Stimulated activated CD8-positive, alpha-beta memory T cell treated with anti-CD3 and anti-CD28 coated beads, Interleukin-12 subunit alpha, Interleukin-12 subunit beta, amount 100 ng/mL, for 24 hours (primary cell): ENCODE measurements at regions not wholly inside any gene's neighbourhood (a gene's known extent, or its start where the extent isn't known, plus 50 kb on each side); places are given as distances from the start of the nearest gene placed in this dataset.

Experiments
- DNase-seq: peaks from one replicate; pipeline ENCODE4 v3.0.0-alpha.2; 2020; ENCODE audit errors: extremely low read depth

DNA sequence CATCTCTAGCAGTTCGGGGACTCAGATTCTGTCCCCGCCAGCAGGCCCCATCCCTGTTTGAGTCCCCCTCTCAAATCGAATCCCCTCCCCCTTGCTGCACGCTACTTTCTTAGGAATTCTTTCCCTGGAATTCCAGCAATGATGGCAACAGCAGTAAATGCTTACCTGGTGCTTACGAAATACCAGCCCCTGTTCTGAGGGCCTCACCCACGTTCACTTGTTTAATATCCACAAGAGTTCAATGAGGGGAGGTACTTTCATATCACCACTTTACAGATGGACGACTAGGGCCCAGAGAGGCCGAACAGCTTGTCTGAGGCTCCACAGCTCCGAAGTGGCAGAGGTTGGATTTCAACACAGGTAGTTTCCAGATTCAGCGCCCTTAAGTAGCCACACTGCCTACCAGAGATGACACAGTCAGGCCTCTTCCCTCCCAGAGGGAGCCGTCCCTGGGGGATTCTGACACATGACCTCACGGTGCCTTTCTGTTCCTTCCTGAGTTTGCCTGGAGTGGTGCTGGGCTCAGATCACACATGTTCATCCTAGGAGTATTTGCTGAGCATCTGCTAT lies 120.7 kb upstream of the GSE1 start:
- no peak for DNase-seq

DNA sequence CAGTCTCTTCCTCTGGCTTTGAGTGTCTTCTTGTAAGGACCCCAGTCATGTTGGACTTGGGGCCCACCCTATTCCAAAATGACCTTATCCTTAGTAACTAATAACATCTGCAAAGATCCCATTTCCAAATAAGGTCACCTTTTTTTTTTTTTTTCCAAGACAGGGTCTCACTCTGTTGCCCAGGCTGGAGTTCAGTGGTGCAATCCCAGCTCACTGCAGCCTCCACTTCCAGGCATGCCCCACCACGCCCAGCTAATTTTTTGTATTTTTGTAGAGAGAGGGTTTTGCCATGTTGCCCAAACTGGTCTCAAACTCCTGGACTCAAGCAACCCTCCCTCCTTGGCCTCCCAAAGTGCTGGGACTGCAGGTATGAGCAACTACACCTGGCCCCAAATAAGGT lies 118.8 kb upstream of the GSE1 start:
- DNase-seq, result no peak

GRCh38 chr16:85495259-85495658 lies 117.9 kb upstream of the GSE1 start:
- DNase-seq, result no peak

- DNase-seq, result no peak
Observed at GRCh38 chr16:85495823-85496538, 117.1 kb upstream of the GSE1 start.

- no peak for DNase-seq
Observed at GRCh38 chr16:85497622-85498314, 115.4 kb upstream of the GSE1 start.

DNA sequence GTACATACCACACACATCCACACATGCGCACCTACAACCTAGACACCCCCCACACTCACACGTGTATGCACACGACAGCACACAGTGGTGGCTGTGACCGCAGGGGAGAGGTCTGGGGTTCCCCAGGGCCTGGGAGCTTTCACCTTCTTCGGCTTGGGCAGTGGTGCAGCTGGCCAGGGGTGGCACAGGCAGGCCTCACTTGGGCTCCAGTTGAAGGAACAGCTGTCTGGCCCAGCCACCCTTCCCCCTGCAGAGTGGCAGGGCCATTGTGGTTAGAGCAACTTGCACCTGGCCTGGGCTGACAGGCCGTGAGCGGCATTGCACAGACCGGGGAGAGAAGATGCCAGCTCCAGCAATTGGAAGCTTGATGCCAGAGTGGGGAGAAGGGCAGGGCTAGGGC lies 114.5 kb upstream of the GSE1 start:
- no peak for DNase-seq

DNA sequence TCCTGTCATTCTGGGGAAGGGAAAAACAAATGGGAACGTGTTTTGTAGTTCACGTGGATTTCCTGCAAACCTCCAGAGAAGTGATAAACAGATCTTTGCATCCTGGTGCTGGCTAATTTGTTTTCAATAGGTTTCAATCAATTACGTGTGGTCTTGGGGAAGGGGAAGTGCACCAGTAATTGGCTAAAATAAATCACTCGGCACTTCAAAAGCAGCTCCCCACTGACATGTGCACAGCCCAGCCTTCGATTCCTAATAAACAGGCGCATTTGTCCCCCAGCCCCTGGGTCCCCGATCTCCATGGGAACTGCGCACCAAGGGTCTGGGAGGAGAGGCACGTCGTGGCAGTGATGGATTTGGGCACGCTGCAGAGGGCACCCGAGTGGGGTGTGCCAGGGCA lies 112.9 kb upstream of the GSE1 start:
- DNase-seq, result no peak

DNA sequence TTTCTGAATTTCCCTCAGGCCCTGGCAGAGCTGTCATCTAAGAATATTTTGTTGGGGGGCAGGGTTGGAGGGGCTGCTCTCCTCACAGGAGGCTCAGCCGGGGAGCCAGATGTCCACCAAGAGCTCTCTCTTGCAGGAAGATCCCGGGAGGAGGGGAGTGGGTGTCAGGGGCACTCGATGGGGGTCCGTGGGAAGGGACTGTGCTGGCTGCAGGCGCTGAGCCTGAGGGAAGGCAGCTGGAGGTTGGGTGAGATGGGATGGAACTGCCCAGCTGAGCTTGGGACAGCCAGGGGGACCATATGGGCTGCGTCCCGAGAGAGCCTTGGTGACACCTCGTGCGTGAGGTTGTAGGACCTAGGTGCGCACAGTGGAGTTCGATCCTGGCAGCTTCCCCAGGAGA lies 111.2 kb upstream of the GSE1 start:
- DNase-seq, result no peak

GRCh38 chr16:85502357-85502756 lies 110.8 kb upstream of the GSE1 start:
- DNase-seq, result no peak

DNA sequence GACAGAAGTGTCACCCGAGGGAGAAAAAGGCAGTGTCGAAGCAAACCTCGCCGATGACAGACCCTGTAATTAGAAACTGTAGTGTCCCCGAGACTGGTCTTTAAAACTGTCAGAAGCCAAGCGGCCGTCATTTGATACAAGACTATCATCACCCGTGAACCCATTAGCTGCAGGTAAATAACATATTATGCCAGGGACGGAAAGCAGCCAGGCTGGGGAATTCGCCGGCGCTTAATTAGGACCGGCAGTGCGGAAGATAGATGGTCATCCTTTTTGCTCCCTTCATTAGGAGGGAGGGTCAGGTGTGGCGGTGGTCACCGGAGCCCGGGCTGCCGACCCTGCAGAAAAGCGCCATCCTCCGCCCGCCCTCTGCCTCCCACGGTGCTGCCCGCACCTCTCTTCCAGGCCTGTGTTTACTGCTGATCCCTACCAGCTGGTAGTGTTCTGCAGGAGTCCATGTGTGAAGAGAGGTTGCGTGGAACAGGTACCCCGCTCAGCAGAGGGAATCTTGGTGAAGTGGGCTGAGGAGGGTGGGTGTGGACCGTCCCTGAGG lies 109.4 kb upstream of the GSE1 start:
- no peak for DNase-seq

DNA sequence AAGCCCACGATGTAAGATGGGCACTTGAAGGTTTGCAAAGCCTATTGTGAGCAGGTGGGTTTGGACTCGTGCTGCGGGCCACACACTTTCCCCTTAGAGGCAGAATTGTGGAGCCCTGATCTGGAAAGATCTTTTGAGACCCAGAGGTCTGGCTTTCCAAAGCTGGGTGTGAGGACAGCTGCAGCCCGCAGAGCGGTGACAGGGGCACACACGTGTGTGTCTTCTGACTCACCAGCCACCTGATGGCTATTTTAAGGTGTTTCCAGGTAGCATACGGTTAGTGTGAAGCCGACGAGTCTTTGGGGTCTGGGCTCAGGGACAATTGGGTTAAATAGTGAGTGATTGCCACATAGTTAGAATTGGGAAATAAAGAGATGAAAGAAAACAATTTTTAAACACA lies 108.9 kb upstream of the GSE1 start:
- DNase-seq, result no peak

GRCh38 chr16:85505794-85506634 lies 107.1 kb upstream of the GSE1 start:
- DNase-seq, result no peak

- no peak for DNase-seq
Observed at GRCh38 chr16:85506635-85506911, 106.5 kb upstream of the GSE1 start.

- no peak for DNase-seq
Observed at GRCh38 chr16:85507342-85507741, 105.8 kb upstream of the GSE1 start.

DNA sequence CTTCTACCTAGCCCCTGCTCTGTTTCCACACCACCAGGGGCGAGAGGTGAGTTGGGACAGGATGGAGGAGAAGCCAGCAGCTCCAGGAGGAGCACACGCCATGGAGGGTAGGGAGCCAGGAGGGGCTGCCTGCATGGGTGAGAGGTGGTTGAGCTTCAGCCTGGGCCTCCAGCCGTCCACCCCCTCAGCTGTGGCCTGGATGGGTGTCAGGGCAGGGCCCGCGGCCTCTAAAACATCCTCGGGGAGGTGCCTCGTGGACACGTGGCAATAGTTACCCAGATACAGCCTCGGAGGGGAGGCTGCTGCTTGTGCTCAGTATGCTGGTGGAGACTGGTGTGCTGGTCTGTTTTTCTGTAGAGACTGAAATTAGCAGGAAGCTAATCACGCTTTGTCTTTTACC lies 104.7 kb upstream of the GSE1 start:
- no peak for DNase-seq

DNA sequence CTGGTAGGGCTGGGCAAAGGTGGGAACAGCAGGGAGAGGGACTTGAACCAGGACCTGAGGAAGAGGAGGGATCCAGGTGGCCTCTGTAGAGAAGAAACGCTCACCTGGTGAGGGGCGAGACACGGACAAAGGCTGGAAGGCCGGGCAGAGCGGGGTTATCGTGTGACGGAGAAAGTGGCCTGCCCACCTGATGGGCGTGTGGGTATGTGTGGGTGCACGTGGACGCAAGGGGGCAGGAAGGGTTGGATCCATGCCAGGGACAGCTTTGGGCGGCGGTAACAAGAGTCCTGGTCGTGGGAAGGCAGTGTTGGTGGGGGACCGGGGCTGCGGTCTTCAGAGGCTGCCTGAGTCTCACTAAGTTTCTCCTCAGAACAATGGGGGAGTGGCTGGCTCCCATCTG lies 104.1 kb upstream of the GSE1 start:
- no peak for DNase-seq

DNA sequence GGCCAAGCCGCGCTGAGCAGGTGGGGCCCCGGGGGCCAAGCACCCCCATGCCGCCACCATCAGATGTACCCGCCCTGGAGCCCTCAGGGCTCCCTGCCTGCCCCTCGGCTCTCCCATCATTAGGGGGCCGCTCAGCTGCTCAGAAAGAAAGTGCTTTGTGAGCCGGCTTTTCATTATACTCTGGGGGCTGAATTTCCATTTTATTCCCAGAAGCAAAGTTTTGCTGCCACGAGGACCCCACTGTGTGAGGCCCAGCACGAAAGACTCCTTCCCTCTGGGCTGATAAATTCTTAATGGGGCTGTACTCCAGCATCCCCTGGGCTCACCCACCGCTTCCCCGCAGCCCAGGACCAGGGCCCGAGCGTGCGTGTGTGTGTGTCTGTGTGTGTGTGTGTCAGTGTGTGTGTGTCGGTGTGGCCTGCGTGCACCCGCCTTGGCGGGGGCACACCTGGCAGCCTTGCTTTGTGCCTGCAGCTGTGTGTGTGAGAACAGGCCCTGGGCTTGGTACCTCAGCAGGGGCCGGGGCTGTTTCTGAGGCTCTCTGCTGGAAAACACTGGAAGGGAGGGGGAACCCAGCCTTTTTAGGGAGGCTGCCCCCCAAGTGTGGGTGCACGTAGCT lies 103.0 kb upstream of the GSE1 start:
- no peak for DNase-seq

DNA sequence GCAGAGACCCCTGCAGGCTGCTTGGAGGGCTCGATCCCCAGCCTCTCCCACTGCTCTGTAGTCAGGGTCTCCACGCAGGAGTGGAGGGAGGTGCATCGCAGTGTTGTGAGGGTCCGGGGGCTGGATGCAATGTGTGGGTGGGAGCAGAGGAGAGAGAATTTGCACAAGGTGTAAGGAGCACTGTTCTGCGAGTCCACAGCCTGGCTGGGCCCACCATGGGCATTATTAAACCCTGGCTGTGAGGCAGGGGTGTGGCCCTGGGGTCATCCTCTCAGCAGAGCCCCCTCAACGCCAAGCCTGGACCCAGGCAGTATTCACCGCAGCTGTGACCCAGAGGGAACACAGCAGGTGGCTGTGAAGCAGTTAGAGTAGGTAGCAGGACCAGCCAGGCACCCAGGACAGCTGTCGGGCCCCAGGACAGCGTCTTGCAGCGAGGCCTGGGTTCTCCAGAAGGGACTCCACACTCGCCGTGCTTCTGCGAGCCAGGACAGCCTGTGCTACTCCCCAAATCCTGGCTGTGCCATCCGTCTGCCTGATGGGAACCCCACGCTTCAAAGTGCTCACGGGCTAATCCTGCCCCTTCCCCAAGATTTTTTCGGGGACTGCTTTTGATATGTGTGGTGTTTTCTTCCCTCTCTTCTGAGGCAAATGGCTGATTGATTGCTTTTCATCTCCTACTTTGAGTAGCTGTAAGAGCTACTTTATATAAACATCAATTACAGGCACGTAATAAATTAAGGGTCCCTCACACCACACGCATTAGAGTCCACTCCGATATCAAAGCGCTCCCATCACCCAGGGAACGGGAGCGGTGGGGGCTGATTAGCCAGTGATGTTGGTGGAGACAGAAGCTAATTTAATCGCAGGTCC lies 100.9 kb upstream of the GSE1 start:
- DNase-seq, result no peak

DNA sequence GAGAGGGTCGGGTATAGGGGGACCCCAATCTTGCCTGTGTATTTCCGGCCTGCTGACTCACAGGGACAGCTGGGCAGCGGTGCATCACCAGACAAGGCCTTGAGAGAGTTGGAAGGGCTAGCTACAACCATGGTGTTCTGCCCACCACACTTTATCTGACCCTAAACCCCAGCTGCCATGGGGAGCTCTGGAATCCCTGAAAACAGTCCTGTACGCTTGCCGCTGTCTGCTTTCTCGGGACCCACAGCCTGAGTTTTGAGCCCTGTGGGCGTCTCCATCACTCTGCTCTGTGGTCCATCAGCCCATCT lies 100.4 kb upstream of the GSE1 start:
- no peak for DNase-seq

DNA sequence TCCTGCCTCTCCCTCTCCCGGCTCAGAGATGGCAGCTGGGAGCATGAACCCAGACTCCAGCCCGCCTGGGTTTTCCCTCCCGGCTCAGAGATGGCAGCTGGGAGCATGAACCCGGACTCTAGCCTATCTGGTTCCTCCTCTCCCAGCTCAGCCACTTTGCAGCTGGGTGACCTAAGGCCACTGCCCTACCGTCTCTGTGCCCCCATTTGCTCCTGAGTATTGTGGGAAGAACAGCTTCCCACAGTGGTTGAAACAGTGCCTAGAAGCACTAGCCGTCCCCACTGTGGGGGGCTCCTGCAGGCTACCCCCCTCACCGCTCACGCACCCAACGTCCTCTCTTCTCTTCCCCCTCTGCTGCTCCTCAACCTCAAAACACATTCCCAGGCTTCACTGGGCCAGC lies 99.9 kb upstream of the GSE1 start:
- no peak for DNase-seq

DNA sequence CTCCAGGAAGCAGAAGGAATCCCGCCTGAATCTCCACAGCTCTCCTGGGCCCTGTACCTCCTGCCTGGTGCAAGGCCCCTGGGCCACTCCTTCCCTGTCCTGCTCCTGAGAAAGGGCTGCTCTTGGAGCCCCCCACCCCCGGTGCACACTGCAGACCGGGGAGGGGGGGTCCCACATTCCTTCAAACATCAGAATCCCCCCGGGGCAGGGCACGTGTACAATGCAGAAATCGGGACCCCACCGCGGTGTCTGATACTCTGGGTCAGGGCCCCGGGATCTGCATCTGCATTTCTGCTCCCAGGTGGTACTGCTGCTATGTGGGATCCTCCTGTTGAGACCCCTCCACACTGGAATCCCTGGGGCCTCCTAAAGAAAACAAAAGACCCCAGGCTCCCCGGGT lies 99.5 kb upstream of the GSE1 start:
- DNase-seq, result no peak
